ENCODE measurements at regions not wholly inside any gene's neighbourhood (a gene's known extent, or its start where the extent isn't known, plus 50 kb on each side); places are given as distances from the start of the nearest gene placed in this dataset.

GRCh38 chr4:179597301-179597700 is 2155.1 kb upstream of the AGA start:
- no peak overlapping the region for H2BK12ac ChIP-seq (ENCODE audit: low read length)
- no peak overlapping the region for H2AFZ ChIP-seq (ENCODE audit: insufficient read depth, low read length, poor library complexity)
- H3K79me1 ChIP-seq (ENCODE audit: low read length): no peaks in the 10 kb centered on the region
- no peaks in the 10 kb centered on the region for H3K9me3 ChIP-seq (ENCODE audit: insufficient read depth, low read depth, low read length)
- H3K4me3 ChIP-seq (ENCODE audit: low read depth, low read length): no peak overlapping the region
- no peaks in the 10 kb centered on the region for H3K79me2 ChIP-seq (ENCODE audit: control insufficient read depth, insufficient read depth, low read length, poor library complexity)
- no peak overlapping the region for H3K27ac ChIP-seq (ENCODE audit: low read depth, low read length)
- no peak overlapping the region for H4K12ac ChIP-seq (ENCODE audit: low read depth, low read length)
- DNase-seq: no peak
- no peak overlapping the region for H2BK120ac ChIP-seq (ENCODE audit: insufficient read depth, low read length, poor library complexity)
- no CpG with 5 or more reads among the region's 2 CpGs for WGBS (ENCODE audit: extremely low coverage, insufficient coverage, insufficient read length)
- H3K27me3 ChIP-seq (ENCODE audit: insufficient read depth, low read length): no peaks in the 10 kb centered on the region
- no peaks in the 10 kb centered on the region for H3K36me3 ChIP-seq (ENCODE audit: control insufficient read depth in 1 of 2, insufficient read depth in 2 of 2, low read length in 2 of 2)
- H3K9ac ChIP-seq (ENCODE audit: low read length): no peak overlapping the region
- no peak overlapping the region for H2BK5ac ChIP-seq (ENCODE audit: low read depth, low read length, poor library complexity)
- H2AK5ac ChIP-seq (ENCODE audit: low read length): no peak overlapping the region
- no peak overlapping the region for H3K4ac ChIP-seq (ENCODE audit: low read depth, low read length)
- no peak overlapping the region for H3K14ac ChIP-seq (ENCODE audit: low read length)
- H3K4me2 ChIP-seq (ENCODE audit: low read length): no peak overlapping the region
- H4K8ac ChIP-seq (ENCODE audit: low read depth, low read length): no peak overlapping the region
- no peak overlapping the region for H3K23ac ChIP-seq (ENCODE audit: low read length)
- no peak overlapping the region for H4K91ac ChIP-seq (ENCODE audit: low read depth, low read length)
- no peaks in the 10 kb centered on the region for H3K4me1 ChIP-seq (ENCODE audit: control insufficient read depth in 1 of 2, insufficient read depth in 2 of 2, low read length in 2 of 2)
- no peak overlapping the region for H3K18ac ChIP-seq (ENCODE audit: low read length)

DNA sequence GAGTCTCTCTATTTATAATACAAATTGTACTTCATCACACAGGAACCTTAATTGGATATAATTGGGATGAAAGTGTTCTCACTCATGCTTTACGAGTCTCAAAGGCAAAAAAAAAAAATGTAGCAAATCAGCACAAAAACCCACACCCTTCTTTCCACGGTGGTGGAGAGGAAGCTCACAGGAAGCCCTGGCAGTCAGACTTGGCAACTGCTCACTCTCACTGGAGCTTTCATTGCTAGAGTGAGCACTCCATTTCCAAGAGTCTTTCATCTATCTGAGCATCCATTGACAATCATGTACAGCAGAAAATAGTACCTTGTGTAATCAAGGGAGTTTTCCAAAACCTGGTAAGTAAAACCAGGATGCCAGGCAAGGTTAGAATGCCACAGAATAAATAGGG is 2159.4 kb upstream of the AGA start:
- no peak overlapping the region for H4K8ac ChIP-seq (ENCODE audit: low read depth, low read length)
- no peak overlapping the region for H2BK5ac ChIP-seq (ENCODE audit: low read depth, low read length, poor library complexity)
- no peaks in the 10 kb centered on the region for H3K4me1 ChIP-seq (ENCODE audit: control insufficient read depth in 1 of 2, insufficient read depth in 2 of 2, low read length in 2 of 2)
- no peaks in the 10 kb centered on the region for H3K27me3 ChIP-seq (ENCODE audit: insufficient read depth, low read length)
- H3K27ac ChIP-seq (ENCODE audit: low read depth, low read length): no peak overlapping the region
- H3K9me3 ChIP-seq (ENCODE audit: insufficient read depth, low read depth, low read length): no peaks in the 10 kb centered on the region
- H3K4ac ChIP-seq (ENCODE audit: low read depth, low read length): no peak overlapping the region
- H3K9ac ChIP-seq (ENCODE audit: low read length): no peak overlapping the region
- H3K14ac ChIP-seq (ENCODE audit: low read length): no peak overlapping the region
- H3K79me1 ChIP-seq (ENCODE audit: low read length): no peaks in the 10 kb centered on the region
- no peak overlapping the region for H2AFZ ChIP-seq (ENCODE audit: insufficient read depth, low read length, poor library complexity)
- no peaks in the 10 kb centered on the region for H3K36me3 ChIP-seq (ENCODE audit: control insufficient read depth in 1 of 2, insufficient read depth in 2 of 2, low read length in 2 of 2)
- no peak overlapping the region for H3K18ac ChIP-seq (ENCODE audit: low read length)
- no peak overlapping the region for H2AK5ac ChIP-seq (ENCODE audit: low read length)
- no peak overlapping the region for H2BK120ac ChIP-seq (ENCODE audit: insufficient read depth, low read length, poor library complexity)
- no peak overlapping the region for H2BK12ac ChIP-seq (ENCODE audit: low read length)
- H3K4me3 ChIP-seq (ENCODE audit: low read depth, low read length): no peak overlapping the region
- no peak for DNase-seq
- WGBS (ENCODE audit: extremely low coverage, insufficient coverage, insufficient read length): no CpG with 5 or more reads among the region's 2 CpGs
- H3K4me2 ChIP-seq (ENCODE audit: low read length): no peak overlapping the region
- no peaks in the 10 kb centered on the region for H3K79me2 ChIP-seq (ENCODE audit: control insufficient read depth, insufficient read depth, low read length, poor library complexity)
- H3K23ac ChIP-seq (ENCODE audit: low read length): no peak overlapping the region
- no peak overlapping the region for H4K91ac ChIP-seq (ENCODE audit: low read depth, low read length)
- no peak overlapping the region for H4K12ac ChIP-seq (ENCODE audit: low read depth, low read length)

GRCh38 chr4:179605196-179605595 is 2163.0 kb upstream of the AGA start:
- Histone ChIP-seq H3K4ac (ENCODE audit: low read depth, low read length) (no peak overlapping the region), H2BK120ac (ENCODE audit: insufficient read depth, low read length, poor library complexity) (no peak overlapping the region), H3K23ac (ENCODE audit: low read length) (no peak overlapping the region), H2BK5ac (ENCODE audit: low read depth, low read length, poor library complexity) (no peak overlapping the region), H3K27ac (ENCODE audit: low read depth, low read length) (no peak overlapping the region), H3K4me1 (ENCODE audit: control insufficient read depth in 1 of 2, insufficient read depth in 2 of 2, low read length in 2 of 2) (no peaks in the 10 kb centered on the region), H2AK5ac (ENCODE audit: low read length) (no peak overlapping the region), H4K91ac (ENCODE audit: low read depth, low read length) (no peak overlapping the region), H3K4me3 (ENCODE audit: low read depth, low read length) (no peak overlapping the region), H3K27me3 (ENCODE audit: insufficient read depth, low read length) (no peaks in the 10 kb centered on the region), H3K79me1 (ENCODE audit: low read length) (no peaks in the 10 kb centered on the region), H2BK12ac (ENCODE audit: low read length) (no peak overlapping the region), H2AFZ (ENCODE audit: insufficient read depth, low read length, poor library complexity) (no peak overlapping the region), H3K36me3 (ENCODE audit: control insufficient read depth in 1 of 2, insufficient read depth in 2 of 2, low read length in 2 of 2) (no peaks in the 10 kb centered on the region), H3K9me3 (ENCODE audit: insufficient read depth, low read depth, low read length) (no peaks in the 10 kb centered on the region), H3K9ac (ENCODE audit: low read length) (no peak overlapping the region), H4K12ac (ENCODE audit: low read depth, low read length) (no peak overlapping the region), H3K18ac (ENCODE audit: low read length) (no peak overlapping the region), H3K14ac (ENCODE audit: low read length) (no peak overlapping the region), H4K8ac (ENCODE audit: low read depth, low read length) (no peak overlapping the region), H3K4me2 (ENCODE audit: low read length) (no peak overlapping the region), H3K79me2 (ENCODE audit: control insufficient read depth, insufficient read depth, low read length, poor library complexity) (no peaks in the 10 kb centered on the region)
- no peak for DNase-seq
- no CpG with 5 or more reads among the region's 5 CpGs for WGBS (ENCODE audit: extremely low coverage, insufficient coverage, insufficient read length)

DNA sequence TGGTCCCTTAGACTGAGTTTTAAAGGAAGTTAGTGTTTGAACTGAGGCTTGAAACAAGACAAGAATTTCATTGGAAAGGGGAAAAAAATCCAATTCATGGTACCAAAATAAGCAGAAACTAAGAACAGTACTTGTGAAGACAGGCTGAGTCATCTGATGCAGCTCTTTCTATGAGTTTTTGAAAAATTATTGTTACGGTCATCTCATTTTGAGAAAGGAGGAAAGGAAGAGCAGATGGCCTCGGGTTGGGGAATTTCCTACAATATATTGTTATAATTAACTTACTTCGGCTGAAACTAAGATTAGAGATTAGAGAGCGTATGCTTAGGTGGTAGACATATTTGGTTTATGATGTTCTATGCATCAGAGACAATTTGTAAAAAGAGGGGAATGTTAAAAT is 2164.8 kb upstream of the AGA start:
- H3K79me1 ChIP-seq (ENCODE audit: low read length): no peaks in the 10 kb centered on the region
- H3K9ac ChIP-seq (ENCODE audit: low read length): no peak overlapping the region
- H3K4me3 ChIP-seq (ENCODE audit: low read depth, low read length): no peak overlapping the region
- H3K27me3 ChIP-seq (ENCODE audit: insufficient read depth, low read length): no peaks in the 10 kb centered on the region
- H4K12ac ChIP-seq (ENCODE audit: low read depth, low read length): no peak overlapping the region
- no peak overlapping the region for H2BK120ac ChIP-seq (ENCODE audit: insufficient read depth, low read length, poor library complexity)
- no peaks in the 10 kb centered on the region for H3K36me3 ChIP-seq (ENCODE audit: control insufficient read depth in 1 of 2, insufficient read depth in 2 of 2, low read length in 2 of 2)
- H3K23ac ChIP-seq (ENCODE audit: low read length): no peak overlapping the region
- H2AK5ac ChIP-seq (ENCODE audit: low read length): no peak overlapping the region
- no peak overlapping the region for H3K27ac ChIP-seq (ENCODE audit: low read depth, low read length)
- H4K8ac ChIP-seq (ENCODE audit: low read depth, low read length): no peak overlapping the region
- no CpG with 5 or more reads among the region's 4 CpGs for WGBS (ENCODE audit: extremely low coverage, insufficient coverage, insufficient read length)
- H3K14ac ChIP-seq (ENCODE audit: low read length): no peak overlapping the region
- H2AFZ ChIP-seq (ENCODE audit: insufficient read depth, low read length, poor library complexity): no peak overlapping the region
- no peak overlapping the region for H4K91ac ChIP-seq (ENCODE audit: low read depth, low read length)
- DNase-seq: no peak
- H3K79me2 ChIP-seq (ENCODE audit: control insufficient read depth, insufficient read depth, low read length, poor library complexity): no peaks in the 10 kb centered on the region
- no peak overlapping the region for H2BK5ac ChIP-seq (ENCODE audit: low read depth, low read length, poor library complexity)
- H3K9me3 ChIP-seq (ENCODE audit: insufficient read depth, low read depth, low read length): no peaks in the 10 kb centered on the region
- H3K4me1 ChIP-seq (ENCODE audit: control insufficient read depth in 1 of 2, insufficient read depth in 2 of 2, low read length in 2 of 2): no peaks in the 10 kb centered on the region
- H2BK12ac ChIP-seq (ENCODE audit: low read length): no peak overlapping the region
- no peak overlapping the region for H3K18ac ChIP-seq (ENCODE audit: low read length)
- no peak overlapping the region for H3K4me2 ChIP-seq (ENCODE audit: low read length)
- H3K4ac ChIP-seq (ENCODE audit: low read depth, low read length): no peak overlapping the region
